H1 (cell line): ENCODE measurements at regions not wholly inside any gene's neighbourhood (a gene's known extent, or its start where the extent isn't known, plus 50 kb on each side); places are given as distances from the start of the nearest gene placed in this dataset.

Experiments used
- CBX5 ChIP-seq: fragments of 300-800, 300-1000 bp; sonication (generic); IDR thresholded peaks from 2 replicates; pipeline ENCODE4 v1.7.1; 2016; ENCODE audit warnings: antibody characterized with exemption, low read length, low read depth
- EZH2 ChIP-seq: fragments of 200-600 bp; sonication (generic); IDR thresholded peaks from 2 replicates; pipeline ENCODE4 v1.7.1; 2012; ENCODE audit warnings: low read depth, mild to moderate bottlenecking, moderate library complexity, low read length, inconsistent platforms; ENCODE audit not compliant: severe bottlenecking
- GABPA ChIP-seq: IDR thresholded peaks from 2 replicates; pipeline ENCODE4 v1.6.1; 2011; ENCODE audit warnings: mild to moderate bottlenecking, low read length, moderate library complexity, borderline replicate concordance; ENCODE audit not compliant: insufficient read depth
- GTF2F1 ChIP-seq: IDR thresholded peaks from 2 replicates; pipeline ENCODE4 v1.6.1; 2012; ENCODE audit warnings: low read depth, low read length, improper control_type of control experiment, borderline replicate concordance
- HDAC2 ChIP-seq, 2 experiments: fragments of 300-600 bp in 1 of 2; sonication (generic) in 1 of 2; IDR thresholded peaks; 2 replicates each; pipeline ENCODE4 v1.6.1; 2011 to 2012; ENCODE audit warnings: low read depth in 2 of 2, low read length in 2 of 2, mild to moderate bottlenecking in 2 of 2, moderate library complexity in 2 of 2, borderline replicate concordance in 1 of 2, inconsistent platforms in 1 of 2
- JUND ChIP-seq: IDR thresholded peaks from 2 replicates; pipeline ENCODE4 v1.6.1; 2011; ENCODE audit warnings: mild to moderate bottlenecking, improper control_type of control experiment, low read length
- KDM1A ChIP-seq: fragments of 200-600, 300-600 bp; sonication (generic); IDR thresholded peaks from 2 replicates; pipeline ENCODE4 v1.7.1; 2016; ENCODE audit warnings: mild to moderate bottlenecking, low read length, borderline replicate concordance
- KDM4A ChIP-seq: IDR thresholded peaks from one replicate; pipeline ENCODE4 v1.7.1; 2012; ENCODE audit warnings: low read depth, mild to moderate bottlenecking, moderate library complexity, low read length, inconsistent platforms; ENCODE audit not compliant: severe bottlenecking
- KDM5A ChIP-seq: fragments of 200-600 bp; IDR thresholded peaks from 2 replicates; pipeline ENCODE4 v1.7.1; 2012; ENCODE audit warnings: mild to moderate bottlenecking, low read length, inconsistent platforms, mixed read lengths
- POU5F1 ChIP-seq: IDR thresholded peaks from 2 replicates; pipeline ENCODE4 v1.6.1; 2011; ENCODE audit warnings: low read depth, mild to moderate bottlenecking, low read length, moderate library complexity
- RAD21 ChIP-seq, 2 experiments: IDR thresholded peaks in 1 of 2; conservative IDR thresholded peaks in 1 of 2; 2 replicates each; pipeline ENCODE4 v1.6.1; 2011; ENCODE audit warnings: low read depth in 2 of 2, low read length in 2 of 2, improper control_type of control experiment in 1 of 2, inconsistent platforms in 1 of 2, mild to moderate bottlenecking in 1 of 2, moderate library complexity in 1 of 2
- RBBP5 ChIP-seq: IDR thresholded peaks from 2 replicates; pipeline ENCODE4 v1.7.1; 2012; ENCODE audit warnings: low read depth, mild to moderate bottlenecking, inconsistent platforms, low read length, moderate library complexity, borderline replicate concordance
- RXRA ChIP-seq: IDR thresholded peaks from 2 replicates; pipeline ENCODE4 v1.6.1; 2011; ENCODE audit warnings: low read depth, mild to moderate bottlenecking, low read length, moderate library complexity; ENCODE audit not compliant: insufficient read depth
- SIX5 ChIP-seq: IDR thresholded peaks from 2 replicates; pipeline ENCODE4 v1.6.1; 2011; ENCODE audit warnings: mild to moderate bottlenecking, low read depth, low read length
- SRF ChIP-seq: IDR thresholded peaks from 2 replicates; pipeline ENCODE4 v1.6.1; 2011; ENCODE audit warnings: mild to moderate bottlenecking, low read depth, low read length, moderate library complexity
- SUZ12 ChIP-seq: fragments of 200-600 bp; sonication (generic); IDR thresholded peaks from 2 replicates; pipeline ENCODE4 v1.6.1; 2012; ENCODE audit warnings: mild to moderate bottlenecking, inconsistent platforms, low read length, moderate library complexity, mixed read lengths

GRCh38 chr2:146108993-146109392 lies 1589.1 kb upstream of the ZEB2 start (continued):
- no peak for TF ChIP-seq SUZ12
- TF ChIP-seq RXRA = no peak
- no peak for TF ChIP-seq KDM4A
- no peak for TF ChIP-seq RBBP5
- TF ChIP-seq HDAC2 (IDR thresholded peaks at IDR 0.05; ENCODE audit: borderline replicate concordance in 1 of 2, low read depth in 2 of 2, low read length in 2 of 2) = no peak
- no peak for TF ChIP-seq SIX5
- TF ChIP-seq JUND = no peak
- TF ChIP-seq GABPA = no peak
- TF ChIP-seq POU5F1 = no peak
- TF ChIP-seq KDM5A = no peak
- no peak for TF ChIP-seq GTF2F1
- no peak for TF ChIP-seq EZH2
- no peak for TF ChIP-seq CBX5
- no peak for TF ChIP-seq KDM1A
- no peak for TF ChIP-seq SRF
- no peak for TF ChIP-seq RAD21 (IDR thresholded peaks at IDR 0.05 in 1 of 2, conservative IDR thresholded peaks at IDR 0.05 in 1 of 2; ENCODE audit: low read depth in 2 of 2, low read length in 2 of 2)
